HG03095 (cell line): ENCODE measurements at regions not wholly inside any gene's neighbourhood (a gene's known extent, or its start where the extent isn't known, plus 50 kb on each side); places are given as distances from the start of the nearest gene placed in this dataset.
"Not testable (repeated sequence)": the region's sequence is repeated elsewhere in the genome, so short reads cannot be mapped to it uniquely, and the experiment has no call there.

Experiments used
- ATAC-seq: cut with Tn5 transposase; IDR thresholded peaks from one replicate; pipeline ENCODE4 v1.9.1; 2021; ENCODE audit warnings: moderate library complexity; ENCODE audit not compliant: unreplicated experiment

DNA sequence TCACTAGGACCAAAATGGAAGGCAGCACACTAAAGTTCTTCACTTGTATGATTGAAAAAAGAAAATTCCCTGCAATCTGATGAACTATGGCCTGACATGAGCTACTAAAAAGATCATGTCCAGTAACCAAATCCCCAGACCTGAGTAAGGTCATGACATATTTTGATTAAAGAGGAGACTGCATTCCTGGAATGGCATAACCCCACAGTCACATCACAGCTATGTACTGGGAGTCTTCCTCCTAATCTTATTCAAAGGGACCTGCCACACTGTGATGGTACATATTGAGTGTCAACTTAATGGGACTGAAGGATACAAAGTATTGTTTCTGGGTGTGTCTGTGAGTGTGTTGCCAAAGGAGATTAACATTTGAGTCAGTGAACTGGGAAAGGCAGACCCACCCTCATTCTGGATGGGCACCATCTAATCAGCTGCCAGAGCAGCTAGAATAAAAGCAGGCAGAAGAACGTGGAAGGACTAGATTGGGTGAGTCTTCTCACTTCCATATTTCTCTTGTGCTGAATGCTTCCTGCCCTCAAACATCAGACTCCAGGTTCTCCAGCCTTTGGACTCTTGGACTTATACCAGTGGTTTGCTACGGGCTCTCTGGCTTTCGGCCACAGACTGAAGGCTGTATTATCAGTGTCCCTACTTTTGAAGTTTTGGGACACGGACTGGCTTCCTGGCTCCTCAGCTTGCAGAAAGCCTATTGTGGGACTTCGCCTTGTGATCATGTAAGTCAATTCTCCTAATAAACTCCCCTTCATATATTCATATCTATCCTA is 345.0 kb downstream of the TMEM38B start:
- ATAC-seq: no peak

DNA sequence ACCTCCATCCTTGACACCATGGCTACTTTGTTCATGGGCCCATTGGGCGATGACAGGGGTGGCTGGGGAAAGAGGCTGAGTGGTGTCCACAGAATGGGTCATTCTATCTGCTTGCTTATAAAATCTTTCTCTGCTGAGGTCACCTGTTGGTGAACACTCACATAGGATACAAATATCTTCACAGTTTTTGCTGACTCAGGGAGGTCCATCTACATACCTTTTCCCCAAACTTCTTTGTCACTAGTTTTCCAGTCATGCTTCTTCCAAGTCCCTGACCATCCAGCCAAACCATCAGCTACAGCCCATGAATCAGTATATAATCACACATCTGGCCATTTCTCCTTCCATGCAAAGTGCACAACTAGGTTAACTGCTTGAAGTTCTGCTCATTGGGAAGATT is 347.6 kb downstream of the TMEM38B start:
- not testable (repeated sequence) for ATAC-seq

DNA sequence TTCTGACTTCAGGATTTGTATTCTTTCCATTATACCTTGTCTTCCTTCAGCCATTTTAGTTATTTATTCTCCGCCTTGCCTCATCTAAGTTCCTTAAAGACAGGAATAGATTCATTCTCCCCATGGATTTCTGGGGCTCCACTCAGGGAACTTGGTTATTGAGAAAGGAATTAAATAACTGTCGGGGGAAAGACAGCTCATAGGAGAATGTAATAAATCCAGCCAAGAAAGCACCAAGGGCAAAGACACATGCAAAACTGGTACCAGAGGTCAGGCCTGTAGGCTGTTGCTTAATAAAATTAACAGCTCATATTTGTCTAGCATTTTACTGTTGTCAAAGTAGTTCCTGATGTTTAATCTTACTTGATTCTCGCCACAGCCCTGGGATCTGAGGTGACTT is 357.2 kb downstream of the TMEM38B start:
- no peak for ATAC-seq

DNA sequence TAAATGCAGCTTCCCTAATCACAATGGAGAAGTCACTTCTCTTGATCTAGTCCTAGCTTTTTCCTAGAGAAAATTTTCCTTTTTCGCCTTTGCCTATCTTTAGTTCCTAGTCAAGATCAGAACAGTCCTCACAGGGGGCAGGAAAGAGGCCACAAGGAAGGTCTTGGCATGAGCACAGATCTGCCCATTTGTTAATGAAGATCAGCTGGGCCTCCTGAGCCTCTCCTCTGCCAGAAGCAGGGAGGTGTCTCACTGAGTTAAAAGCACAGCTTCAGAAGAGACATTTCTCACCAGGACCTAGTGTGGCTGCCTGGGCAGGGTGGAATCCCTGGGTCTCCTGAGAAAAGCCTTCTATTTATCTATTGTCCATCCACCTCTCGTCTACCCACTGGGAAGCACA is 357.8 kb downstream of the TMEM38B start:
- ATAC-seq: no peak

DNA sequence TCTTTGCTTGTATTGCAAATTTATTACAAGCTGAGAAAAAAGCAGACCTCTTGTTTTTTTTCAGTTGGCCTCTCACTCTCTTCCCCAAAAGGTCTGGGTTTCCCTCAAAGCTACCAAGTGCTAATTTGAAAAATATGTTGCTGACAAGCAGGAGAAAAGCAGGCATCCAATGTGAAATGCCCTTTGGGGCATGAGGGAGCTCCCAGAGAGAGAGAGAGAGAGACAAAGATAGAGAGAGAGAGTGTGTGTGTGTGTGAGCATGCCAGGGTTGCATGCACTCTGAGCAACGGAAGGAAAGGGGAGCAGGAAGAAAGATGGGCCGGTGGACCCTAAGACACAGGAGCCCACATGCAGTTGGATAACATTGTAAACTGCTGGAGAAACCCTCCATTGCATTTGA is 358.4 kb downstream of the TMEM38B start:
- no peak for ATAC-seq

DNA sequence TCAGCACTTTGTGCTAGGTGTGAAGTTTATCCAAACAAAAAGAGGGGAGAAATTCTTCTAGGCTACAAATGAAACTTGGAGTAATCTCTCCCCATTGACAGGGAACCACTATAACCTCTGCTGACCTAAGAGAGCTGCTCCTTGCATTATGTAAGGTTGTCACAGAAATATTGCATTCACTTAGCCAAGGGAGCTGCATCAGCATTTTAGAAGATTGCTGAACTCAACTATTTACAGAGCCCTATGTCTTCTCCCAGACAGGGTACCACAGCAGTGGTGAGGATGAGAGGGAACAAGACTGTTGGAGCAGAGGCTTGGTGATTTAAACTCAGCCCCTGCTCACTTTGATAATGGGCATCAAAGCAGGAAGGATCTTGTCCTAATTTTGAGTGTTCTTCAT is 362.0 kb downstream of the TMEM38B start:
- no peak for ATAC-seq

DNA sequence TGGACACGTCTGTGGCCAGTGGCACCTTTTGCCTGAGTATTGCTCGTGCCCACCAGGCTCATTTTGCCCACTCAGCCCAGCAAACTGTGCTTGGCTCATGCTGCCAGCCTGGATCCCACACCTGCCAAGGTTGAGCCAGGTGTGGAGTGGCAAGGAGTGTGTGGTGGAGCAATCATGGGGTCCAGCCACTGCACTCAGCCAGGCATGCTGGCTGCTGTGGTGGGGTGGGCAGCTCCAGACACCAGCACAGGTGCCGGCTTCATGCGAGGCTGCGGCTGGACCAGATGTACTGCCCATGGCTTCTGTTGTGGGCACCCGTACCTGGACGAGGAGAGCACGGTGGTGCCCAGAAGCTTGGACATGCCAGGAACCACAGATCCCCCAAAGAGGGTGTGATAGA is 364.1 kb downstream of the TMEM38B start:
- ATAC-seq: no peak

DNA sequence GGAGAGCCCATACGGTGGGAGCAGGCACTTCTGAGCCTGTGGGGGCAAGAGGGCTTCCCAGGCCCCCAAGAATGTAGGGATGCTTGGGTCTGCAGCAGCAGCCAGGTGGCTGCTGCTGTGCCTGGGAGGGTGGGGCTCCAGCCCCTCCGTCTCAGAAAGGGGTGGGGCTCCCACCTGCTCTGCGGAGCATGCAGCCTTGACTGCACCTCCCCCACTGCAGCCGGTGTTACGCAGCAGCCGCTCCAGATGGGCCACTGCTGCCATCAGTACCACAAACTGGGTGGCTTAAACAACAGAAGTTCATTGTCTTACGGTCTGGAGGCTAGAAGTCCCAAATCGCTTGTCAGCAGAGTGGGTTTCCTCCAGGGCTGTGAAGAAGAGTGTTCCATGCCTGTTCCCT is 365.5 kb downstream of the TMEM38B start:
- ATAC-seq: no peak

DNA sequence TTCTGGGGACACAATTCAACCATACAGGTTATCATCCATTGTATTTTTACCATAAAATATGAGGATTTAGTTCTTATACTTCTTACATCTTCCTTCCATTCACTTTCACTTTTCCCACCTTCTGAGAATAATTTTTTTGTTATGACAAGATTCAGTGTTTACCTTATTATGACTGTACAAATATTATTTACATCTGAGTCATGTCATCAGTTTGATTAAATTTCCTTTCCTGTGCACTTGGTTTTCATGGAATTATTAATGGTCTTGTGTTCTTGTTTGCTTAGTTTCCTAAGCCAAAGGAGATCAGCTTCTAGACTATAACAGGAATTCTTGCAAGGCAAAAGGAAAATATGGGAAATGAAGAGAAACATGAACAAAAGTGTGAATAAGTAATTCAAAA is 366.5 kb downstream of the TMEM38B start:
- no peak for ATAC-seq

DNA sequence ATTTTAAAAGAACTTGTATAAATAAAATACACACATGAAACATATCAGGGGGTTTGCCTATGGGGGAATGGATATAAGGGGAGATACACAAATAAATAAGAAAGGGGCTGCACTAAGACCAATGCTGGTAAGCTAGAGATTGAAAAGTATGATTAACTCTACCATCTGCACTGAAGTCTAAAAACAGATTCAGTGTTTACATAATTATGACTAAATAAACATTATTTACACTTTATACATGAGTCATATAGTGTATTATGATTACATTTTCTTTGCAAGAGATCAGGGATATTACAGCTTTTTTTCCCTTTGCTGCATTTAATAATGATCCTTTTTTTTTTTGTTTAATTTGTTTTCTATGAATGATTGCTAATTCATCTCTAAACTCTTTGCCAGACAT is 367.9 kb downstream of the TMEM38B start:
- ATAC-seq: no peak

DNA sequence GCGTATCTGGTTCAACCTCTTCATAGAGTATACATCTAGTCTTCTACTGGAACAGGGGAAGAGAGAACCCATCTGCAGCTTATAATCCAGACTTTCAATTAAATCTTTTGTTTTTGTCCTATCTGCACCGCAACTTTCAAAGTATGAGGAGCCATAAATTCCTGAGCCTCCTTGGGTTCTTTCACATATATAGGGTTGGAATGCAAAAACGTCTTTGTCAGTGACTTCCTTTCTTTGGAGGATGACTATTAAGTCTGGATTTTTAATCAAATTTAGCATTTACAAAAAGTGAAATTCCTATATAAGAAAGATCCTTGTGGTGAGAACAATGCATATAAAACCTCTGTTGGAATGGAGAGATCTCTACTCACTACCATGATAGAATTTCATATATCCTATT is 370.8 kb downstream of the TMEM38B start:
- no peak for ATAC-seq

DNA sequence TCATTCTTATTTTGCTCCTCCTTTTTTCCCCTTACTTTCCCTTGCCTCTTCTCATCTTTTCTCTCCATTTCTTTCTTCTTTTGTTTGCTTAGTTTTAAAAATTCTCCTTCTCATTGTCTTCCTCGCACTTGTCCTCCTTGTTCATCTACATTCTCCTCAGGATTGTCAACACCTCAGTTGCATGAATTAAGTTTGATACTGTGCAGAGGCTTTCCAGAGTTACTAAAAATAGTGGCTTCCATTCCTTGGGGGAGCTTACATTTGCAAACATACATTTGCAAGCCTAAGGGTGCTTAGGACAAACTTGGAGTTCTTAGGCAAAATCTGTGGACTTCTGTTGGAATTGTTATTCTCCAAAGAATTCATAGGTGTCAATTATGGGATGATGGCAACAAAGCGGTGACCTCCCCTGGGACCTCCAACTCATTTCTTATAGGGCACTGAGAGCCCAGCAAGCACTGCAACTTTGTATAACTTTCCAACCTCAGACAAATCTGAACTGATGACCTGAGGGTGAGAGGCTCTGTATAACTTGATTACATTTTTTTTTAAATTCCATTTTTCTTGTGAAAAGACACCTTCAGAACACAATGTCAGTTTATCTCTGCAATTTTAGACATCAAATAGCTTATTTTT is 371.4 kb downstream of the TMEM38B start:
- no peak for ATAC-seq

DNA sequence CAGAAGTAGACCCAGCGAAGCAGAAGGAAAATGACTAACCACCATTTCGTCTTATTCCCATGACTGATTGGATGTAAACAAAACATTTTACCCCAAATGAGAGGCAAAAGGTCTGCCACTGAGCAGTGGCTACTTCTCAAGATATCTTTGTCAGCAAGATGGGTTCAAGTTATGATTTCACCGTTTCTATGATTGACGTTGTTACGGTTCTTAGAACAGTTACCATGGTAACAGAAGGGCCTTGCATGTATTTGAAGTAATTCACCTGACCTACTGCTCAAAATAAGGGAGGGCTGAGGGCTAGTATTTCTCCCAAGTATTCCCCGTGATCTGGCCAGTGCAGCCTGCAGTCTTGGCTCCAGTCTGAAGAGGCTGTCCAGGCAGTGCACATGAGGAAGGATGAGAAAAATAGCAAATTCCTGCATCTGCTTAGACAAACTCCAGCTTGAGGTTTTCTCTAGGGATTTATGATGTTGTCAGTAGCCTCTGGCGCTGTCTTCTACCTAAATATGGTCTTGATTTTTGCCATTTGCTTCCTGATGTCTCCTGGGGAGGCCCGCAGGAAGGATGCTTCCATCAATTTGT is 372.7 kb downstream of the TMEM38B start:
- ATAC-seq: no peak

DNA sequence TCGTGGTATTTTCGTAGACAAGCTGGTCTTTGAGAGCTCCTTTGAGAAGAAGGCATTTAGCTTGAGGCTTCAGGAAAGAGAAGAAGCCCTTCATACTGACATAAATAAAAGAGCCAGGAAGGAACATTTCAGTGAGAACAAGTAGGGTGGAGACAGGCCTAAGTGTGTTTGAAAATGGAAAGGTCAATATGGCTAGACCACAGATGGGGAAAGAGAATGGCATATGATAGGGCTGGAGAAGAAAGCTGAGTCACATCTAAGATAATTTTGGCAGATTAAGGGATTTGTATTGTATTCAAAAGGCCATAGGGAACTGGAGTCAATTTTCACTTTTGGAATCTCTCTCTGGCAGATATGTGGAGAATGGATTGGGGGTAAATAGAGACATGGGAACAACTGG is 374.9 kb downstream of the TMEM38B start:
- no peak for ATAC-seq

DNA sequence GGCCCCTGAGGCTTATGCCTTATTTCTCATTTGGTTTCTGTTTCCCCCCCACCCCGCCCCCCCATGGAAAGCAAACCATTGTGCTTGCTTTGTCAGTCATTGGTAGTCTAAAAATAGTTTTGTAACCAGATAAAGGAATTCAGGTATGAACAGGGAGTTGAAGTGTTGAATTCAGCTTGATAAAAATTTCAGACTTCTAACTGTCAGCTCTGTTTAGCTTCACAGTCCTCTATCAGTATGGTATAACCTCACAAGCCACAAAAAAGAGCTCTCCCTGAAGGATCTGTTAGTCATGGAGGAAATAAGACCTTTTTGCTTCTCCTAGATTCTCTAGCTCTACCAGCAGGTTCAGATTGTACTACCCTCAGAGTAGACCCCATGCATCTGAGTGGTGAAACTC is 378.1 kb downstream of the TMEM38B start:
- no peak for ATAC-seq

DNA sequence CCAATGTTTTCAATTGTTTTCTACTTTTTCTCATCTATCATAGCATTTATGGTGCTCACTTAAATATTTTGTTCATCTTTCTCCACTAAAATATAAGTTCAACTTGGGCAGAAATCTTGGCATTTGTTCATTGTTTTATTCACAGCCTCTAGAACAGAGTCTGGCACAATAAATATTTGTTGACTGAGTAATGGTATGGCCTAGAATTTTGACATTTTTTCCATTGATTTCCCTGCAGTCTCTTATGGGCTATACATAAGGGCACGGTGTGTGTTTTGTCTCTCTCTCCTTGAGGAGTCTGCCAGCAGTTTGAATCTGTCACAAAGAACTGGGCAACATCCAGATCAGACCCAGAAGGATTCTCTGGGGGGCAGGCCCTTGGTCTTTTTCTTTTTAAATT is 379.7 kb downstream of the TMEM38B start:
- ATAC-seq: no peak

DNA sequence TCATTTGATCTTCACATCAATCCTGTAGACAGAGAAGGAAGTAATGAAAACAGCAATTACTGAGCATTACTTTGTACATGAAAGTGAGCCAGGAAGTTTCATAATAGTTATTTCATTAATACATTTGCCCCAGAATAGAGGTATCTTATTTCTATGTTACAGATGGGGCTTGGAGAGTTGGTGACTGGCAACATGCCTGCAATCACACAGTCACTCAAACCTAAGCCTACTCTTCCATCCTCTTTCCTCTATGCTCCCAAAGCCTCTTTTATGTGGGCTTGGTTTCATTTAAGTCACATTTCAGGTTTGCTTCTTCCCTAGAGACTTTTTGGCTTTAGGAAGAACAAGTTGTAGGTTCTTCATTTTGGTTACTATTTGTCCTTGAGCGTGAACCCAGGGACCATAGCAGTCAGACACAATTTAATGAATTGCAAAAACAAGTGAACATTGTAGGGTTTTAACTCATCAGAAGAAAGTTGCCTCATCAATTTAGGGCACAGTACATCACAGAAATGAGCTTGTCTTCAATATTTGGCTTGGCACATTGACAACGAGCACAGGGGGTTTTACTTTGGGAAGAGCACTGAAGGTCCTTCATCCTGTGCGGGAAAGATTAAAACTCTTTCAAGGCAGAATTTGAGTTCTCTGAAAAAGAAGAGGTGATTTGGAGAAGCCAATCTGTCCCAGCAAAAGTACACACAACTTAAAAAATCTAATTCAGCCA is 381.1 kb downstream of the TMEM38B start:
- ATAC-seq: no peak

DNA sequence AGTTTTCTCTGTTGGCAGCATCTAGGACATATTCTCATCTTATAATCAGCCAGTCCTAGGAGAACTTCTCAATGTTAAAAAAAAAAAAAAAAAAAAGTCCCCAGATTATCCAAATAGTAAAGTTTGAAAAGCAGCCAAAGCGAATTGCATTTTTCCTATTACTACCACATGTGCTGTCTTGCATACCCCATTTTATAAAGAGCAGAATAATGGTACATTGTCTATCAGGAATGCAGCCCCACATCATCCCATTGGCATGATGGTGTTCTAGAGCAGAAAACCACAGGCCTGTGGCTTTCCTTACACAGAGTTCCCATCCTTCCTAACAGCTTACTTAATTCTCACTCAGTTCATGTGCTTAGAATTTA is 381.6 kb downstream of the TMEM38B start:
- ATAC-seq: no peak

DNA sequence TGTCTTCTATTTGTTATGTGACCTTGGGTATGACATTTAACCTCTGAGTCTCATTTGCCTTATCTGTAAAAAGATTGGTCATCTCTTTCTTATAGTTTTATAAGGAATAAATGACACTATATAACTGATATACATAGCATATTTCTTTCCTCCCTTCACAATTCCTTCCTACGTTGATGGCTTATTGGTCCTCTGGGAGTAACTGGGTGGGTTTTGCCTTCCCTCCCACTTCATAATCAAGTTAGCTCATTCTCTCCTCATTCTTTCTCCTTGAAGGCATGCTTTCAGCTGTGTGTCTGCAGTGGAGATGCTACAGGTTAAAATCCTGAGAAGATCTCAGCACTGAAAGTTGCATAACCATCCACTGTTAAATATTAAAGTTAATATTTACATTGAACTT is 382.4 kb downstream of the TMEM38B start:
- no peak for ATAC-seq

DNA sequence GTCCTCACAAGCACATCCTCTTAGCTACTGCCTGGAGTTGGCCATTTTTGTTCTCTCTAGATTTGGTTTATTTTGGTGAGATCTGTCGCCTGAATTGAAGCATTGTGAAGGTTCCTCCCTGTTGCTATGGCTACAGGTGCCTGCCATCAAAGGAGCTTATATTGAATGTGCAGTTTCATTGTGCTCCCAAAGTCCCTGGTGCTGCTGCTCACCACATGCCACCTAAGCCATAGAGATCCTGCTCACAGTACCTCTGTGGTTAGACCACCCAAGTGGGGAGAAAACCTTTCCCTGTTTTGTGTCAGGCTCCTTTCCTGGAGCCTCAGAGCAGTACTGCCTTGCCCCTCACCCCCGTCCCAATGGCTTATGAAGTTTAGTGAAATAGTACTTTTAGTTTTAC is 383.4 kb downstream of the TMEM38B start:
- no peak for ATAC-seq

DNA sequence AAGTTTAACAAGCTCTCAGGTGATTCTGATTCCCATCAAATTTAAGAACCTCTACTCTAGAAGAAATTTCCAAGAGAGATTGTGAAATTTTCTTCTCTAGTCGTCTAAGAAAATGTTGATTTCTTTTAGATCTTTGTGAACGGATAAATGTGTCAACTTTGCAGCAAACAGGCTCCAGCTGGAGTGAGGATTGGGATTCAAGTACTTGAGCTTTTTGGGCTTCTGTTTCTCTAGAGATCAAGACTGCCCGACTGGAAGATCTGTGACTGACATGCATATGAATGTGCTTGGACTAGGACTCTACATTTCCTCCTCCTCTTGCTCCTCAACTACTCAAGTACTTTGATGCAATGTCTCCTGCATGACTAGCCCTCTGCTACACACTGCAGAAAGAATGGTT is 388.3 kb downstream of the TMEM38B start:
- no peak for ATAC-seq

DNA sequence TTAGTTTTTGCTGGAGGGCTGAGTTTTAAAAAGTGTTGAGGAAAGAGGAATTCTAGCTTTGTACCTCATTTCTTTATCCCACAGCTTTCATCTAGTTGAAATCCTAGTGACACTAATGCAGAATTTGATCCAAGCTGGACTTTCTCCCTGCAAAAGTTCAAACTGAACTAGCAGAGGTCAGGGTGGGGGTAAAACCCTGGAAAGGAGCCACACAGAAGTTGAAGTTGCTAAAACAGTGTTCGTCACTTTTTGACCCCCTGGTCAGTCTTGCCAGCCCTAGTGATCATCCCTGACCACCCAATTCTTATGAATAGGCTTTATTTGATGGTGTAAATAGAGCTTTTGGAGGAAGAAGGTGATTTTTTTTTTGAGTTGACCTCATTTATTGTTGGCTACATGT is 390.4 kb downstream of the TMEM38B start:
- ATAC-seq: no peak
